ENCODE measurements at regions not wholly inside any gene's neighbourhood (a gene's known extent, or its start where the extent isn't known, plus 50 kb on each side); places are given as distances from the start of the nearest gene placed in this dataset.
A peak's percentile ranks its signal among the peaks of the same experiment; 100 is the strongest.

GRCh38 chr13:72293206-72293605 is 426.2 kb upstream of the DACH1 start:
- Histone ChIP-seq H3K9ac (ENCODE audit: low read length in 3 of 3) (no peak overlapping the region), H3K4me1 (ENCODE audit: control insufficient read depth in 2 of 3, insufficient read depth in 2 of 3, low read depth in 1 of 3, low read length in 3 of 3) (no peaks in the 10 kb centered on the region), H3K27ac (ENCODE audit: low read depth in 2 of 2, low read length in 2 of 2) (no peak overlapping the region), H3K27me3 (ENCODE audit: control insufficient read depth, insufficient read depth, low read length) (no peaks in the 10 kb centered on the region), H3K9me3 (ENCODE audit: control insufficient read depth in 2 of 3, insufficient read depth in 1 of 3, low read length in 3 of 3) (no peaks in the 10 kb centered on the region), H3K36me3 (ENCODE audit: control insufficient read depth in 2 of 3, insufficient read depth in 3 of 3, low read length in 3 of 3) (no peaks in the 10 kb centered on the region), H3K4me3 (ENCODE audit: low read length in 3 of 3) (no peak overlapping the region)
- no peak for FAIRE-seq
- intact Hi-C loops (cut with DNase I), result no loop called here
- TF ChIP-seq CTCF (IDR thresholded peaks at IDR 0.05; ENCODE audit: borderline replicate concordance, extremely low read depth, insufficient read depth), result no peak
- DNase-seq, result no peak

DNA sequence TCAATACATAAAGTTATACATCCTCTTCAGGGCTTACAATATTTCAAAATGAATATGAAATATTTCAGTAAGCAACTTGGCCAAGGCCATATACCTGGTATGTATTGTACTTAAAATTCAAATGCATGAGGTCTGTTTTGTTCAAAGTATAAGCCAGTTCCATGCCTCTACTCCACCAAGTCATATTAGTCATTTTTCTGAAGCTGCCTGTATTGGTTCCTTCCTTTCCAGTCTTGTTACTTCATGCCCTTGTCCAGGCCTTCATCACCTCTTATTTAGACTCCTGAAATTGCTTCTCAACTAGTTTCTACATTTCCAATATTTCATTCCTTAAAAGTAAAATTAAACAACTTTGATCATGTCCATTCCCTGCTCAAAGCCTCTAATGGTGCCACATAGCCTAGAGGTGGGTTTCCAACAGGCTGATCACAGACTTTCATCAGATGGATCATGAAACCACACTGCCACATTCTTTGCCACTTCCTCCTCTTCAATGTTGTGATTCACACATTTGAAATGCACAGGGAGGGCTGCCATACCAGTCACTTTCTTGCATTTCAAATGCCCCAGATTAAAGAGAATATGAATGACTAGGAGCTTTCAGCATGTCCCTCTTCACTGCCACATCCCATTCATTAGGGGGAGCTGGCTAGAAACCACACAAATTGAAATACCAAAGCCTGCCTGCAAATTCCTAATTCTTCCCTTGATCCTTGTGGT is 424.1 kb upstream of the DACH1 start:
- Histone ChIP-seq H3K9me3 (ENCODE audit: control insufficient read depth in 2 of 3, insufficient read depth in 1 of 3, low read length in 3 of 3) (no peaks in the 10 kb centered on the region), H3K27me3 (ENCODE audit: control insufficient read depth, insufficient read depth, low read length) (no peaks in the 10 kb centered on the region), H3K9ac (ENCODE audit: low read length in 3 of 3) (no peak overlapping the region), H3K4me1 (ENCODE audit: control insufficient read depth in 2 of 3, insufficient read depth in 2 of 3, low read depth in 1 of 3, low read length in 3 of 3) (no peaks in the 10 kb centered on the region), H3K4me3 (ENCODE audit: low read length in 3 of 3) (no peak overlapping the region), H3K36me3 (ENCODE audit: control insufficient read depth in 2 of 3, insufficient read depth in 3 of 3, low read length in 3 of 3) (no peaks in the 10 kb centered on the region), H3K27ac (ENCODE audit: low read depth in 2 of 2, low read length in 2 of 2) (no peak overlapping the region)
- intact Hi-C loops (cut with DNase I), result no loop called here
- no peak for FAIRE-seq
- no peak for DNase-seq
- TF ChIP-seq CTCF (IDR thresholded peaks at IDR 0.05; ENCODE audit: borderline replicate concordance, extremely low read depth, insufficient read depth), result no peak

DNA sequence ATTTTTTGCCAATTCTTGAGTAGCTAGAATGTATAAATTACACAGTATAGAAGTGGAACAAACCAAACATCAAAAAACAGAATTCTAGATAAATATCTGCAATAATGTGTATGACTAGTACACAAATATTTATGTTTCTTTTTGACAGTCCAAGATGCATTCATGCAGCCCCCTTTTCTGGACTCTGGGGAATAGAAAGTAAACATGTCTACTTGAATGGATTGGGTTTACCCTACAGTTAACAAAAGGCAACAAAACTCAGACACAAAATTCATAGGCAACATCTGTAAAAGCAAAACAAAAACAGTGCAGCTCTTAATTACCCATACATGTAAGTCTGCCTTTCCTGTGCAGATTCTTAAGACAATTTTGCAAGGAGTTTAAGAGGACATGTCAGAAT is 419.4 kb upstream of the DACH1 start:
- Histone ChIP-seq H3K9me3 (ENCODE audit: control insufficient read depth in 2 of 3, insufficient read depth in 1 of 3, low read length in 3 of 3) (no peaks in the 10 kb centered on the region), H3K27ac (ENCODE audit: low read depth in 2 of 2, low read length in 2 of 2) (no peak overlapping the region), H3K36me3 (ENCODE audit: control insufficient read depth in 2 of 3, insufficient read depth in 3 of 3, low read length in 3 of 3) (no peaks in the 10 kb centered on the region), H3K27me3 (ENCODE audit: control insufficient read depth, insufficient read depth, low read length) (no peaks in the 10 kb centered on the region), H3K4me3 (ENCODE audit: low read length in 3 of 3) (no peak overlapping the region), H3K9ac (ENCODE audit: low read length in 3 of 3) (no peak overlapping the region), H3K4me1 (ENCODE audit: control insufficient read depth in 2 of 3, insufficient read depth in 2 of 3, low read depth in 1 of 3, low read length in 3 of 3) (no peaks in the 10 kb centered on the region)
- TF ChIP-seq CTCF (IDR thresholded peaks at IDR 0.05; ENCODE audit: borderline replicate concordance, extremely low read depth, insufficient read depth), result no peak
- intact Hi-C loops (cut with DNase I), result no loop called here
- DNase-seq, result peak in 2 of 5 donors; percentile 21 to 51
- FAIRE-seq, result no peak

GRCh38 chr13:72284791-72285190 is 417.8 kb upstream of the DACH1 start:
- intact Hi-C loops (cut with DNase I), result no loop called here
- no peak for TF ChIP-seq CTCF (IDR thresholded peaks at IDR 0.05; ENCODE audit: borderline replicate concordance, extremely low read depth, insufficient read depth)
- Histone ChIP-seq H3K36me3 (ENCODE audit: control insufficient read depth in 2 of 3, insufficient read depth in 3 of 3, low read length in 3 of 3) (no peaks in the 10 kb centered on the region), H3K4me1 (ENCODE audit: control insufficient read depth in 2 of 3, insufficient read depth in 2 of 3, low read depth in 1 of 3, low read length in 3 of 3) (no peaks in the 10 kb centered on the region), H3K27me3 (ENCODE audit: control insufficient read depth, insufficient read depth, low read length) (no peaks in the 10 kb centered on the region), H3K9ac (ENCODE audit: low read length in 3 of 3) (no peak overlapping the region), H3K4me3 (ENCODE audit: low read length in 3 of 3) (no peak overlapping the region), H3K9me3 (ENCODE audit: control insufficient read depth in 2 of 3, insufficient read depth in 1 of 3, low read length in 3 of 3) (no peaks in the 10 kb centered on the region), H3K27ac (ENCODE audit: low read depth in 2 of 2, low read length in 2 of 2) (no peak overlapping the region)
- no peak for DNase-seq
- no peak for FAIRE-seq

Data from kidney (tissue), 13 donors.